Fibroblast of villous mesenchyme (primary cell): ENCODE measurements at regions not wholly inside any gene's neighbourhood (a gene's known extent, or its start where the extent isn't known, plus 50 kb on each side); places are given as distances from the start of the nearest gene placed in this dataset.

Experiments used
- DNase-seq: peaks from one replicate; pipeline ENCODE4 v3.0.0-alpha.2; 2010; ENCODE audit warnings: low read depth
- H3K4me3 ChIP-seq: 2 replicates; pipeline ENCODE4 v1.5.1; 2011; ENCODE audit warnings: low read depth, mild to moderate bottlenecking, low read length
- TF ChIP-seq, protein P1 (sequence below): IDR thresholded peaks from 2 replicates; pipeline ENCODE4 v1.5.1; 2012; ENCODE audit warnings: low read depth, mild to moderate bottlenecking, low read length; ENCODE audit not compliant: insufficient read depth

DNA sequence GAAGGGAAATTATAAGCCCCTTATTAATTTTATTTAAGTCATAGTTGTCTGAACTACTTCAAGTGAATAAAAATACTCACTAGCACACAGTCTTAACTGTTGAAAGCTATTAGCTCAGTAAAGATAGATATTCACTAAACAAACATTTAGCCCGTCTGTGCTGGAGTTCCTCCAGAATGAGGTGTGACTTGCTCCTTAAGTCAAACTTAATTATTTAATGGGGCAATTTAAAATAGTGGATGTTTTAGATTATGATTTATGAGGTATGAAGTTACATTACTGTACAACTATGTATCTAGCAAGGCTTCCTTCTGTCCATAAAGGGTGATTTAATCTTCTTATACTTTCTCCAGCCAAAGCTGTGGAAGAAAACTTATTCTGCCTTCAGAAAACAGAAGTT lies 414.0 kb upstream of the FLRT2 start:
- DNase-seq: no peak
- TF ChIP-seq, protein P1, sequence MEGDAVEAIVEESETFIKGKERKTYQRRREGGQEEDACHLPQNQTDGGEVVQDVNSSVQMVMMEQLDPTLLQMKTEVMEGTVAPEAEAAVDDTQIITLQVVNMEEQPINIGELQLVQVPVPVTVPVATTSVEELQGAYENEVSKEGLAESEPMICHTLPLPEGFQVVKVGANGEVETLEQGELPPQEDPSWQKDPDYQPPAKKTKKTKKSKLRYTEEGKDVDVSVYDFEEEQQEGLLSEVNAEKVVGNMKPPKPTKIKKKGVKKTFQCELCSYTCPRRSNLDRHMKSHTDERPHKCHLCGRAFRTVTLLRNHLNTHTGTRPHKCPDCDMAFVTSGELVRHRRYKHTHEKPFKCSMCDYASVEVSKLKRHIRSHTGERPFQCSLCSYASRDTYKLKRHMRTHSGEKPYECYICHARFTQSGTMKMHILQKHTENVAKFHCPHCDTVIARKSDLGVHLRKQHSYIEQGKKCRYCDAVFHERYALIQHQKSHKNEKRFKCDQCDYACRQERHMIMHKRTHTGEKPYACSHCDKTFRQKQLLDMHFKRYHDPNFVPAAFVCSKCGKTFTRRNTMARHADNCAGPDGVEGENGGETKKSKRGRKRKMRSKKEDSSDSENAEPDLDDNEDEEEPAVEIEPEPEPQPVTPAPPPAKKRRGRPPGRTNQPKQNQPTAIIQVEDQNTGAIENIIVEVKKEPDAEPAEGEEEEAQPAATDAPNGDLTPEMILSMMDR: no peak
- no peak overlapping the region for H3K4me3 ChIP-seq

- no peak overlapping the region for H3K4me3 ChIP-seq
- TF ChIP-seq, protein P1: no peak
- DNase-seq: peak; percentile 20
Measured at GRCh38 chr14:85118274-85118673, 411.7 kb upstream of the FLRT2 start.

GRCh38 chr14:85122690-85123089 lies 407.3 kb upstream of the FLRT2 start:
- TF ChIP-seq, protein P1: no peak
- no peak overlapping the region for H3K4me3 ChIP-seq
- peak; percentile 82 for DNase-seq

DNA sequence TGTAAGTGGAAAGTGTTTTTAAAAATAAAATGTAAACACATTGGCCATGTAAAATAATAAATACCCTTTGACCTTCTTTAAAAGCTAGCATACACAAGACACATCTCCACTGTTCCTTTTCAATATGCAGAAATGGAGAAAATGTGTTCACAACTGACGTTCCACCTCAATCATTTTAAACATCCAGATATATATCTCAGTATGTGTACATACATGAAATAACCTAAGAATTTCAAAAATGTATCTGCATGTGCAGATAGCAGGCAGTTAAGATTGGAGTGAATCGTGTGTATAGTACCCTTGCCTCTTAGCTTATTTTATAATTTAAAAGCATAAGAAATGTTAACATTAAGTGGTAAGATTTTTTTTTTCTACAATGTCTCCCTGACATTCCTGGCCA lies 406.2 kb upstream of the FLRT2 start:
- TF ChIP-seq, protein P1: no peak
- H3K4me3 ChIP-seq: no peak overlapping the region
- DNase-seq: no peak

DNA sequence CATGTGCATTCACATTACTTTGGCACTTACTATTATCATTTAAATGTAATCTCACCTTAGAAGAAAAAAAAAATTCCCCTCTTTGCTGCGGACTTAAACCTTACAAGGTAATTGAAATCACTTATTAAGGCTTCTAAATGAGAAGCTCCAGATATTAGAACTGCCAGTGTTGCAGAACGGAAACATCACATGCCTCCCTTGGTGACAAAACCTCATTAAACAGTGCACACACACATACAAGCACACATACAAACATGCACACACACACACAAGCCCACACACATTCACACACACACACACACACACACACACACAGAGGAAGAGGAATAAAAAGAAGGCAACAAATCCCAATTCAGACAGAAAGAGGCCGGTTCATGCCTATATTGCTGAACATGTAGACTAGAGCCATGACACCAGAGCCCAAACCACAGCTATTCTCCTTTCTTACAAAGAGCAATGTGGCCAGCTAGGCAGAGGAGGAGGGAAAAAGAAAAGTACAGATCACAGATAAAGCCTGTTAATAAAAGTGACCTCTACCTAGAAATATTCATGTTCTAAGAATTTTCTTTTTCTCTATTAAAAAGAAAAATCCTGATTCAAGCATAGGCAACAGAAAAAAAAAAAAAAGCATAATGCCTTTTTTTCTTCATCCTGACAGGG lies 405.2 kb upstream of the FLRT2 start:
- no peak for DNase-seq
- H3K4me3 ChIP-seq: no peak overlapping the region
- TF ChIP-seq, protein P1: no peak

- peak; percentile 21 for DNase-seq
- no peak overlapping the region for H3K4me3 ChIP-seq
- TF ChIP-seq, protein P1: no peak
Measured at GRCh38 chr14:85125291-85125670, 404.7 kb upstream of the FLRT2 start.

DNA sequence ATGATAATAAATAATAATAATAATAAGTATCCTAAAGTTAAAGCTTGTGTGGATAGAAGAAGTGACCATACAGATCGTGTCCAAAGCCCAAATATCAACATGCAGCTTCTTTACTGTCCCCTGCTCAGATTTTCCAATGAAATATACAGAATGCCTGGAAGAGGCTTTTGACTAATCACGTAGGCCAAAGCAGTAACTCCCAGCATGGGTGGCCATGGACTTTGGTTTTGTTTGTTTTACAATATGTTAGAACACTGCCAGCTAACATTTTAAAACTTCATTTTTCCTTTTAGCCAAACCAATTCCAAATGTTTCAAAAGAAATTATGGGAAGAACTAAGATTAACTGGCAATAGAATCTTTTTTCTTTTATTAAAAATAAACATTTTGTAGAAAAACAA lies 400.0 kb upstream of the FLRT2 start:
- TF ChIP-seq, protein P1: no peak
- H3K4me3 ChIP-seq: no peak overlapping the region
- no peak for DNase-seq
